ENCODE measurements at regions not wholly inside any gene's neighbourhood (a gene's known extent, or its start where the extent isn't known, plus 50 kb on each side); places are given as distances from the start of the nearest gene placed in this dataset.
A peak's percentile ranks its signal among the peaks of the same experiment; 100 is the strongest.
"Not testable (repeated sequence)": the region's sequence is repeated elsewhere in the genome, so short reads cannot be mapped to it uniquely, and the experiment has no call there.

GRCh38 chr3:112736805-112737566, 96.0 kb upstream of the CCDC80 start:
- no peak for DNase-seq

GRCh38 chr3:112736386-112736785, 95.4 kb upstream of the CCDC80 start:
- DNase-seq, result no peak

GRCh38 chr3:112735926-112736325, 95.0 kb upstream of the CCDC80 start:
- no peak for DNase-seq

GRCh38 chr3:112734736-112735350, 93.9 kb upstream of the CCDC80 start:
- DNase-seq, result peak; percentile 3

- DNase-seq, result no peak
Measured at GRCh38 chr3:112734171-112734570, 93.2 kb upstream of the CCDC80 start.

- DNase-seq, result no peak
Measured at GRCh38 chr3:112730210-112730609, 89.3 kb upstream of the CCDC80 start.

GRCh38 chr3:112721231-112721630, 80.3 kb upstream of the CCDC80 start:
- DNase-seq, result no peak

- no peak for DNase-seq
Measured at GRCh38 chr3:112718967-112719366, 78.0 kb upstream of the CCDC80 start.

- DNase-seq, result no peak
Measured at GRCh38 chr3:112718516-112718915, 77.6 kb upstream of the CCDC80 start.

GRCh38 chr3:112709911-112710310, 69.0 kb upstream of the CCDC80 start:
- DNase-seq, result no peak

- DNase-seq, result no peak
Measured at GRCh38 chr3:112699436-112699978, 58.6 kb upstream of the CCDC80 start.

- not testable (repeated sequence) for DNase-seq
Measured at GRCh38 chr3:112698442-112698841, 57.5 kb upstream of the CCDC80 start.

GRCh38 chr3:112696244-112696643, 55.3 kb upstream of the CCDC80 start:
- peak; percentile 24 for DNase-seq

GRCh38 chr3:112695377-112696108, 54.6 kb upstream of the CCDC80 start:
- DNase-seq, result not testable (repeated sequence)

- not testable (repeated sequence) for DNase-seq
Measured at GRCh38 chr3:112694906-112695305, 54.0 kb upstream of the CCDC80 start.

- no peak for DNase-seq
Measured at GRCh38 chr3:112693186-112693585, 52.2 kb upstream of the CCDC80 start.
